ENCODE measurements at regions not wholly inside any gene's neighbourhood (a gene's known extent, or its start where the extent isn't known, plus 50 kb on each side); places are given as distances from the start of the nearest gene placed in this dataset.

DNA sequence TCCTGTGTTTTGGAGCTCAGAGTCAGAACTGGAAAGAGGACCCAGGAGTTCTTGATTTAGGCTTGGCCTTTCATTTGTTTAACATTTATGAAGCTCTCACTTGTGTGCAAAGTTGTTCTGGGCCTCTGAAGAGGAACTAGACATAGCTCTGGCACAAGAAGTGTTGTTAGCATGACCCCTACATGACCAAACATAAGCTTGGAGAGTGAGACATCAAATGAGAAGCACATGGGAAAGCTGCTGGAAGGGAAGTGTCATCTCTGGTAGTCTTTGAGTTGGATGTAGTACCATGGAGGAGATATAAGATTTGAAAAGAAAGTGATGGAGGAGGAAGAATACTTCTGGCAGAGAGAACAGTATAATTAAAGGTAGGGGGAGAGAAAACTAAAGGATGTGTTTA, 370.1 kb downstream of the ADRA2A start:
- Mint-ChIP-seq H3K4me1 (no peaks in the 10 kb centered on the region), H3K9me3 (no peaks in the 10 kb centered on the region), H3K4me3 (no peak overlapping the region), H3K36me3 (ENCODE audit: low read depth) (no peaks in the 10 kb centered on the region), H3K27me3 (ENCODE audit: low read depth) (peaks cover 39% of the 10 kb centered on the region), H3K27ac (ENCODE audit: unreplicated experiment) (no peak overlapping the region)
- TF ChIP-seq, protein P1, sequence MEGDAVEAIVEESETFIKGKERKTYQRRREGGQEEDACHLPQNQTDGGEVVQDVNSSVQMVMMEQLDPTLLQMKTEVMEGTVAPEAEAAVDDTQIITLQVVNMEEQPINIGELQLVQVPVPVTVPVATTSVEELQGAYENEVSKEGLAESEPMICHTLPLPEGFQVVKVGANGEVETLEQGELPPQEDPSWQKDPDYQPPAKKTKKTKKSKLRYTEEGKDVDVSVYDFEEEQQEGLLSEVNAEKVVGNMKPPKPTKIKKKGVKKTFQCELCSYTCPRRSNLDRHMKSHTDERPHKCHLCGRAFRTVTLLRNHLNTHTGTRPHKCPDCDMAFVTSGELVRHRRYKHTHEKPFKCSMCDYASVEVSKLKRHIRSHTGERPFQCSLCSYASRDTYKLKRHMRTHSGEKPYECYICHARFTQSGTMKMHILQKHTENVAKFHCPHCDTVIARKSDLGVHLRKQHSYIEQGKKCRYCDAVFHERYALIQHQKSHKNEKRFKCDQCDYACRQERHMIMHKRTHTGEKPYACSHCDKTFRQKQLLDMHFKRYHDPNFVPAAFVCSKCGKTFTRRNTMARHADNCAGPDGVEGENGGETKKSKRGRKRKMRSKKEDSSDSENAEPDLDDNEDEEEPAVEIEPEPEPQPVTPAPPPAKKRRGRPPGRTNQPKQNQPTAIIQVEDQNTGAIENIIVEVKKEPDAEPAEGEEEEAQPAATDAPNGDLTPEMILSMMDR (conservative IDR thresholded peaks at IDR 0.05) = no peak
- no peak for DNase-seq (ENCODE audit: low read depth, low spot score)

DNA sequence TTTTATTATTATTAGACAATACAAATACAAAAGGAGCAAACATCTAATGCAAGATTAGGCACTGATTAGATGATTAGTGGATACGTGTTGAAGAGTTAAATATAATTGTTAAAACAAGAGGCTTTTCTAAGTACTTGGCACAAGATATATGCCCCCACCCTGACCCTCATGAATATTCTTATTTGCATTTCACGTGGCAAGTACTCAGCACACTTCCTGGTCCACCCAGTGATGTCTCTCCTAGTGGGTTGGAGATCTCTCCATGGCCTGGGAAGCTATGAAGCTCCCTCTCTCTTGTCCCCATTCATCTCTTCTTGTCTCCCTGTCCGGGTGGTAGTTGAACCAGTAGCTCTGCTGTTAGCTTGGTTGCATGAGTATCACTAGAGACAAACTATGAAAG, 375.3 kb downstream of the ADRA2A start:
- no peak for DNase-seq (ENCODE audit: low read depth, low spot score)
- H3K27ac Mint-ChIP-seq (ENCODE audit: unreplicated experiment) = no peak overlapping the region
- TF ChIP-seq, protein P1 (conservative IDR thresholded peaks at IDR 0.05) = no peak
- peaks cover 28% of the 10 kb centered on the region for H3K27me3 Mint-ChIP-seq (ENCODE audit: low read depth)
- no peak overlapping the region for H3K4me3 Mint-ChIP-seq
- peaks cover 3% of the 10 kb centered on the region for H3K9me3 Mint-ChIP-seq
- H3K4me1 Mint-ChIP-seq = no peaks in the 10 kb centered on the region
- no peaks in the 10 kb centered on the region for H3K36me3 Mint-ChIP-seq (ENCODE audit: low read depth)

DNA sequence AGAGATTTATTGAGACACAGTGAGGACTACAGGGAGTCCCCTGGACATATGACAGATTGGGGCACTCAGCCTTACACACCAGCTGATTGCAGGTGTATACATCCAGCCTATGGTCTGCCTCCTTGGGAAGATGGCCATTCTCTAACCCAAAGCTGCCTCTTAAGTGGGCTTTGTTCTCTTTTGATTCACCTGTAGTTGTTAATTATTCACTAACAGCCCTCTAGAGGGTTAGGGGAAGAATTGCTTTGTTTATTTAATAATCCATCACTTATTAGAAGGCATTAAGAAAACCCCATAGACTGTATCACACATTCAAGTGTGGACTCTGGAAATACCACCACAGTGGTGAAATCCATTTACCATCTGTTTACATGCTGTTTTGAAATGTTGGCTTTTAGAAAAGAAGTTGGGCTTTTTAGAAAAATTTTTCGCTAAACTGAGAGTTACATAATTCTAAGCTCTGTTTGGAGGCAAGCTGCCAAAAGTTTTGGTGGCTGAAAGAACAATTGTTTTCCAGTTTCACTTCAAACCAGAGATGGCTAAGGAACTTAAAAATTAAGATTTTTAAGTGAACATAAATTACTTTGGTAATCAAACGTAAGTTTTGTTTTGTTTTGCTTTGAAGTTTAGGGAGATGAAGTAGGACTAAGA, 379.1 kb downstream of the ADRA2A start:
- H3K4me1 Mint-ChIP-seq = no peaks in the 10 kb centered on the region
- peaks cover 26% of the 10 kb centered on the region for H3K27me3 Mint-ChIP-seq (ENCODE audit: low read depth)

DNA sequence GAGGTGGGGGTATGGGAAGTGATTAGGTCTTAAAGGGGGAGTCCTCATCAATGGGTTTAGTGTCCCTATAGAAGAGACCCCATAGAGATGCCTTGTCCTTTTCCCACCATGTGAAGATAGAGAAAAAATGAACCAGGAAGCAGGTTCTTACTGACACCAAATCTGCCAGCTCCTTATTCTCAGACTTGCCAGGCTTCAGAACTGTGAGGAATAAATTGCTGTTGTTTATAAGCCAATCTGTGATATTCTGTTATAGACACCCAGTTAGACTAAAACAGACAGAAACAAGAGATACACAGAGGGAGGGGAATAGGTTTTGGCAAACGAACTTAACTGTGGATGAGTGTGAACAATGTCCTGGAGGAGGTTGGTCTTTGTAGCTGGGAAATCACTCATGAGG, 381.4 kb downstream of the ADRA2A start:
- Mint-ChIP-seq H3K4me3 (no peak overlapping the region), H3K36me3 (ENCODE audit: low read depth) (no peaks in the 10 kb centered on the region), H3K27ac (ENCODE audit: unreplicated experiment) (no peak overlapping the region), H3K4me1 (no peaks in the 10 kb centered on the region), H3K27me3 (ENCODE audit: low read depth) (peaks cover 29% of the 10 kb centered on the region), H3K9me3 (peaks cover 12% of the 10 kb centered on the region)
- DNase-seq (ENCODE audit: low read depth, low spot score) = no peak
- TF ChIP-seq, protein P1 (conservative IDR thresholded peaks at IDR 0.05) = no peak

More for the DNA sequence above, 379.1 kb downstream of the ADRA2A start:
- no peak overlapping the region for H3K4me3 Mint-ChIP-seq
- TF ChIP-seq, protein P1 (conservative IDR thresholded peaks at IDR 0.05) = no peak
- H3K27ac Mint-ChIP-seq (ENCODE audit: unreplicated experiment) = no peak overlapping the region
- DNase-seq (ENCODE audit: low read depth, low spot score) = no peak
- peaks cover 3% of the 10 kb centered on the region for H3K9me3 Mint-ChIP-seq
- H3K36me3 Mint-ChIP-seq (ENCODE audit: low read depth) = no peaks in the 10 kb centered on the region

DNA sequence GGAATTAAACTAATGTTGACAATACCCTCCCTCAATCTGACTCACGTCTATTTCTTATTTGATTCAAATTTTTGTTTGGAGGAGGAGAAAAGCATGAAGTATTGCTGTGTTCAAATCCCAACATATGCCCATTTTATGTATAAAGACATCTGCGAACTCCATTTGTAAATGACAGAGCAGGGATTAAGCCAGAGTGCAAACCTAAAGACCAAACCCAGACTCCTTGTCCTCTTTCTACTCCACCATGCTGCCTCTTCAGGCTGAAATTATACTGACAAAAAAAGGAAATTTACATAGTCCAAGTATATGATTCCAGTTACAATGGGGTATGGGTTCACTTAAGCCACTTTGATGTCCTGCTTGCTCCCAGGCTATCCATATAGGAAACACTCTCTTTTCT, 383.1 kb downstream of the ADRA2A start:
- H3K4me1 Mint-ChIP-seq = no peaks in the 10 kb centered on the region
- no peak overlapping the region for H3K4me3 Mint-ChIP-seq
- DNase-seq (ENCODE audit: low read depth, low spot score) = no peak
- H3K36me3 Mint-ChIP-seq (ENCODE audit: low read depth) = no peaks in the 10 kb centered on the region
- no peak overlapping the region for H3K27ac Mint-ChIP-seq (ENCODE audit: unreplicated experiment)
- TF ChIP-seq, protein P1 (conservative IDR thresholded peaks at IDR 0.05) = no peak
- H3K9me3 Mint-ChIP-seq = peaks cover 10% of the 10 kb centered on the region
- H3K27me3 Mint-ChIP-seq (ENCODE audit: low read depth) = peaks cover 31% of the 10 kb centered on the region

Measured in neural crest cell (in vitro differentiated cells).